ENCODE measurements at regions not wholly inside any gene's neighbourhood (a gene's known extent, or its start where the extent isn't known, plus 50 kb on each side); places are given as distances from the start of the nearest gene placed in this dataset.

GRCh38 chr5:97840643-97841042, 657.6 kb upstream of the RIOK2 start:
- Histone ChIP-seq H3K18ac (ENCODE audit: low read length) (no peak overlapping the region), H3K79me1 (ENCODE audit: low read length) (no peaks in the 10 kb centered on the region), H3K23ac (ENCODE audit: low read length) (no peak overlapping the region)

GRCh38 chr5:97842687-97843086, 659.6 kb upstream of the RIOK2 start:
- no peak overlapping the region for H3K4me2 ChIP-seq (ENCODE audit: low read length)
- H3K79me1 ChIP-seq (ENCODE audit: low read length) = no peaks in the 10 kb centered on the region
- no peaks in the 10 kb centered on the region for H3K79me2 ChIP-seq (ENCODE audit: control insufficient read depth, insufficient read depth, low read length, poor library complexity)
- H3K27ac ChIP-seq (ENCODE audit: low read depth, low read length) = no peak overlapping the region
- no CpG with 5 or more reads among the region's 1 CpG for WGBS (ENCODE audit: extremely low coverage, insufficient coverage, insufficient read length)
- H3K9me3 ChIP-seq (ENCODE audit: insufficient read depth, low read depth, low read length) = no peaks in the 10 kb centered on the region
- no peak overlapping the region for H4K8ac ChIP-seq (ENCODE audit: low read depth, low read length)
- no peak overlapping the region for H2BK5ac ChIP-seq (ENCODE audit: low read depth, low read length, poor library complexity)
- no peaks in the 10 kb centered on the region for H3K27me3 ChIP-seq (ENCODE audit: insufficient read depth, low read length)
- no peak overlapping the region for H3K23ac ChIP-seq (ENCODE audit: low read length)
- no peak overlapping the region for H2AFZ ChIP-seq (ENCODE audit: insufficient read depth, low read length, poor library complexity)
- no peak overlapping the region for H3K4ac ChIP-seq (ENCODE audit: low read depth, low read length)
- H3K9ac ChIP-seq (ENCODE audit: low read length) = no peak overlapping the region
- no peak overlapping the region for H3K18ac ChIP-seq (ENCODE audit: low read length)
- H2AK5ac ChIP-seq (ENCODE audit: low read length) = no peak overlapping the region
- no peak overlapping the region for H4K91ac ChIP-seq (ENCODE audit: low read depth, low read length)
- no peak for DNase-seq
- H2BK12ac ChIP-seq (ENCODE audit: low read length) = no peak overlapping the region
- no peak overlapping the region for H4K12ac ChIP-seq (ENCODE audit: low read depth, low read length)
- H3K4me3 ChIP-seq (ENCODE audit: low read depth, low read length) = no peak overlapping the region
- no peak overlapping the region for H2BK120ac ChIP-seq (ENCODE audit: insufficient read depth, low read length, poor library complexity)
- H3K4me1 ChIP-seq (ENCODE audit: control insufficient read depth in 1 of 2, insufficient read depth in 2 of 2, low read length in 2 of 2) = no peaks in the 10 kb centered on the region
- no peaks in the 10 kb centered on the region for H3K36me3 ChIP-seq (ENCODE audit: control insufficient read depth in 1 of 2, insufficient read depth in 2 of 2, low read length in 2 of 2)
- H3K14ac ChIP-seq (ENCODE audit: low read length) = no peak overlapping the region

More at GRCh38 chr5:97840643-97841042, 657.6 kb upstream of the RIOK2 start:
- no peak overlapping the region for H4K12ac ChIP-seq (ENCODE audit: low read depth, low read length)
- H3K4me3 ChIP-seq (ENCODE audit: low read depth, low read length) = no peak overlapping the region
- H3K36me3 ChIP-seq (ENCODE audit: control insufficient read depth in 1 of 2, insufficient read depth in 2 of 2, low read length in 2 of 2) = no peaks in the 10 kb centered on the region
- no peak overlapping the region for H2BK120ac ChIP-seq (ENCODE audit: insufficient read depth, low read length, poor library complexity)
- no peaks in the 10 kb centered on the region for H3K9me3 ChIP-seq (ENCODE audit: insufficient read depth, low read depth, low read length)
- H4K91ac ChIP-seq (ENCODE audit: low read depth, low read length) = no peak overlapping the region
- H3K4ac ChIP-seq (ENCODE audit: low read depth, low read length) = no peak overlapping the region
- no peak overlapping the region for H3K4me2 ChIP-seq (ENCODE audit: low read length)
- H2AFZ ChIP-seq (ENCODE audit: insufficient read depth, low read length, poor library complexity) = no peak overlapping the region
- H3K9ac ChIP-seq (ENCODE audit: low read length) = no peak overlapping the region
- no peak overlapping the region for H2BK12ac ChIP-seq (ENCODE audit: low read length)
- DNase-seq = no peak
- H3K27me3 ChIP-seq (ENCODE audit: insufficient read depth, low read length) = no peaks in the 10 kb centered on the region
- H3K79me2 ChIP-seq (ENCODE audit: control insufficient read depth, insufficient read depth, low read length, poor library complexity) = no peaks in the 10 kb centered on the region
- H3K4me1 ChIP-seq (ENCODE audit: control insufficient read depth in 1 of 2, insufficient read depth in 2 of 2, low read length in 2 of 2) = no peaks in the 10 kb centered on the region
- no CpG with 5 or more reads among the region's 3 CpGs for WGBS (ENCODE audit: extremely low coverage, insufficient coverage, insufficient read length)
- H2AK5ac ChIP-seq (ENCODE audit: low read length) = no peak overlapping the region
- H3K27ac ChIP-seq (ENCODE audit: low read depth, low read length) = no peak overlapping the region
- H3K14ac ChIP-seq (ENCODE audit: low read length) = no peak overlapping the region
- H2BK5ac ChIP-seq (ENCODE audit: low read depth, low read length, poor library complexity) = no peak overlapping the region
- no peak overlapping the region for H4K8ac ChIP-seq (ENCODE audit: low read depth, low read length)

- DNase-seq = peak; percentile 9 to 38
- Histone ChIP-seq H3K18ac (ENCODE audit: low read length) (no peak overlapping the region), H2AFZ (ENCODE audit: insufficient read depth, low read length, poor library complexity) (no peak overlapping the region), H3K27me3 (ENCODE audit: insufficient read depth, low read length) (no peaks in the 10 kb centered on the region), H4K8ac (ENCODE audit: low read depth, low read length) (no peak overlapping the region), H3K4me2 (ENCODE audit: low read length) (no peak overlapping the region), H3K4me3 (ENCODE audit: low read depth, low read length) (no peak overlapping the region), H2BK120ac (ENCODE audit: insufficient read depth, low read length, poor library complexity) (no peak overlapping the region), H3K23ac (ENCODE audit: low read length) (no peak overlapping the region), H4K12ac (ENCODE audit: low read depth, low read length) (no peak overlapping the region), H3K4me1 (ENCODE audit: control insufficient read depth in 1 of 2, insufficient read depth in 2 of 2, low read length in 2 of 2) (no peaks in the 10 kb centered on the region), H2BK5ac (ENCODE audit: low read depth, low read length, poor library complexity) (no peak overlapping the region), H3K4ac (ENCODE audit: low read depth, low read length) (no peak overlapping the region), H3K9ac (ENCODE audit: low read length) (no peak overlapping the region), H4K91ac (ENCODE audit: low read depth, low read length) (no peak overlapping the region), H3K14ac (ENCODE audit: low read length) (no peak overlapping the region), H2BK12ac (ENCODE audit: low read length) (no peak overlapping the region), H3K79me1 (ENCODE audit: low read length) (no peaks in the 10 kb centered on the region), H2AK5ac (ENCODE audit: low read length) (no peak overlapping the region), H3K27ac (ENCODE audit: low read depth, low read length) (no peak overlapping the region), H3K36me3 (ENCODE audit: control insufficient read depth in 1 of 2, insufficient read depth in 2 of 2, low read length in 2 of 2) (no peaks in the 10 kb centered on the region), H3K9me3 (ENCODE audit: insufficient read depth, low read depth, low read length) (no peaks in the 10 kb centered on the region), H3K79me2 (ENCODE audit: control insufficient read depth, insufficient read depth, low read length, poor library complexity) (no peaks in the 10 kb centered on the region)
- WGBS (ENCODE audit: extremely low coverage, insufficient coverage, insufficient read length) = no CpG with 5 or more reads among the region's 4 CpGs
These were observed 661.8 kb upstream of the RIOK2 start for GRCh38 chr5:97844797-97845196.

- no peak overlapping the region for H2BK120ac ChIP-seq (ENCODE audit: insufficient read depth, low read length, poor library complexity)
These were observed 663.6 kb upstream of the RIOK2 start for GRCh38 chr5:97846643-97847042.

More at GRCh38 chr5:97846643-97847042, 663.6 kb upstream of the RIOK2 start:
- H4K8ac ChIP-seq (ENCODE audit: low read depth, low read length) = no peak overlapping the region
- H3K79me2 ChIP-seq (ENCODE audit: control insufficient read depth, insufficient read depth, low read length, poor library complexity) = no peaks in the 10 kb centered on the region
- no peak overlapping the region for H3K4me3 ChIP-seq (ENCODE audit: low read depth, low read length)
- H3K79me1 ChIP-seq (ENCODE audit: low read length) = no peaks in the 10 kb centered on the region
- H3K4ac ChIP-seq (ENCODE audit: low read depth, low read length) = no peak overlapping the region
- H2BK5ac ChIP-seq (ENCODE audit: low read depth, low read length, poor library complexity) = no peak overlapping the region
- H3K36me3 ChIP-seq (ENCODE audit: control insufficient read depth in 1 of 2, insufficient read depth in 2 of 2, low read length in 2 of 2) = no peaks in the 10 kb centered on the region
- no peak overlapping the region for H3K18ac ChIP-seq (ENCODE audit: low read length)
- no peak overlapping the region for H3K27ac ChIP-seq (ENCODE audit: low read depth, low read length)
- H3K27me3 ChIP-seq (ENCODE audit: insufficient read depth, low read length) = no peaks in the 10 kb centered on the region
- no peak overlapping the region for H4K12ac ChIP-seq (ENCODE audit: low read depth, low read length)
- H3K14ac ChIP-seq (ENCODE audit: low read length) = no peak overlapping the region
- no peaks in the 10 kb centered on the region for H3K9me3 ChIP-seq (ENCODE audit: insufficient read depth, low read depth, low read length)
- H3K9ac ChIP-seq (ENCODE audit: low read length) = no peak overlapping the region
- no peak overlapping the region for H2AFZ ChIP-seq (ENCODE audit: insufficient read depth, low read length, poor library complexity)
- no peak overlapping the region for H2BK12ac ChIP-seq (ENCODE audit: low read length)
- H3K4me2 ChIP-seq (ENCODE audit: low read length) = no peak overlapping the region
- no peak overlapping the region for H3K23ac ChIP-seq (ENCODE audit: low read length)
- DNase-seq = no peak
- no peaks in the 10 kb centered on the region for H3K4me1 ChIP-seq (ENCODE audit: control insufficient read depth in 1 of 2, insufficient read depth in 2 of 2, low read length in 2 of 2)
- H2AK5ac ChIP-seq (ENCODE audit: low read length) = no peak overlapping the region
- H4K91ac ChIP-seq (ENCODE audit: low read depth, low read length) = no peak overlapping the region
